Thoracic aorta (tissue), 2 donors: ENCODE measurements at regions not wholly inside any gene's neighbourhood (a gene's known extent, or its start where the extent isn't known, plus 50 kb on each side); places are given as distances from the start of the nearest gene placed in this dataset.
"Not testable (repeated sequence)": the region's sequence is repeated elsewhere in the genome, so short reads cannot be mapped to it uniquely, and the experiment has no call there.

Source experiments
- ATAC-seq: fragments of 150-250 bp; one replicate; pipeline ENCODE4 v1.8.0; 2017; ENCODE audit warnings: low read depth; ENCODE audit not compliant: insufficient number of reproducible peaks, low FRiP score
- DNase-seq: peaks from one replicate; pipeline ENCODE4 v3.0.0-alpha.2; 2020; ENCODE audit warnings: low spot score
- H3K27ac ChIP-seq, 2 donors: fragments of 200-600 bp; sonication (generic); 1 replicate in 1 of 2; 2 replicates in 1 of 2; pipeline ENCODE4 v1.5.1; 2016; ENCODE audit warnings: mild to moderate bottlenecking in 2 of 2, moderate library complexity in 2 of 2
- H3K27me3 ChIP-seq: fragments of 200-600 bp; sonication (generic); replicated peaks from 2 replicates; pipeline ENCODE4 v1.6.0; 2016; ENCODE audit warnings: mild to moderate bottlenecking; ENCODE audit not compliant: insufficient read depth
- H3K36me3 ChIP-seq: fragments of 200-600 bp; sonication (generic); one replicate; pipeline ENCODE4 v1.5.1; 2016
- H3K4me1 ChIP-seq, 2 donors: fragments of 200-600 bp; sonication (generic); 1 replicate in 1 of 2; 2 replicates in 1 of 2; pipeline versions ENCODE4 v1.5.1 to v1.6.0; 2016; ENCODE audit warnings: low read depth in 2 of 2, mild to moderate bottlenecking in 1 of 2; ENCODE audit not compliant: control insufficient read depth in 1 of 2
- H3K4me3 ChIP-seq: fragments of 200-600 bp; sonication (generic); 2 replicates; pipeline ENCODE4 v1.5.1; 2016; ENCODE audit warnings: mild to moderate bottlenecking
- H3K9me3 ChIP-seq: fragments of 200-600 bp; sonication (generic); 2 replicates; pipeline ENCODE4 v1.5.1; 2016
- TF ChIP-seq, protein P1 (sequence below): fragments of 200-600 bp; sonication (generic); IDR thresholded peaks from one replicate; pipeline ENCODE4 v1.5.1; 2019; ENCODE audit warnings: antibody characterized with exemption

DNA sequence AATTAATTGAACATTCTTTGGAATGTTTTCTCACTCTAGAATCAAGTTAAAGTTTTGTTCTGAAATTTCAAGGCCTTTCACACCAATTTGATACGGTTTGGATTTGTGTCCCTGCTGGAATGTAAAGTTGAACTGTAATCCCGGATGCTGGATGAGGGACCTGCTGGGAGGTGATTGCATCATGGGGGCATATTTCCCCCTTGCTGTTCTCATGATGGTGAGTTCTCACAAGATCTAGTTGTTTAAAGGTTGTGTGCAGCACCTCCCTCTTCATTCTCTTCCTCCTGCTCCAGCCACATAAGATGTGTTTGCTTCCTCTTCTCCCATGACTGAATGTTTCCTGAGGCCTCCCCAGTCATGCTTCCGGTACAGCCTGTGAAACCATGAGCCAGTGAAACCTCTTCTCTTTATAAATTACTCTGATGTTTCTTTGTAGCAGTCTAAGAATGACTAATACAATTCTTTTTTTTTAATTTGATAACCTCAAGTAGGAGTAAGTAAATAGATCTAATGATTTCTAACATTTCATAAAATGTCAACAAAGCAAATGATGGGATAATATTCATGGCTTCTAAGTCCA lies 144.2 kb upstream of the CDH7 start:
- H3K36me3 ChIP-seq, result no peaks in the 10 kb centered on the region
- TF ChIP-seq, protein P1, sequence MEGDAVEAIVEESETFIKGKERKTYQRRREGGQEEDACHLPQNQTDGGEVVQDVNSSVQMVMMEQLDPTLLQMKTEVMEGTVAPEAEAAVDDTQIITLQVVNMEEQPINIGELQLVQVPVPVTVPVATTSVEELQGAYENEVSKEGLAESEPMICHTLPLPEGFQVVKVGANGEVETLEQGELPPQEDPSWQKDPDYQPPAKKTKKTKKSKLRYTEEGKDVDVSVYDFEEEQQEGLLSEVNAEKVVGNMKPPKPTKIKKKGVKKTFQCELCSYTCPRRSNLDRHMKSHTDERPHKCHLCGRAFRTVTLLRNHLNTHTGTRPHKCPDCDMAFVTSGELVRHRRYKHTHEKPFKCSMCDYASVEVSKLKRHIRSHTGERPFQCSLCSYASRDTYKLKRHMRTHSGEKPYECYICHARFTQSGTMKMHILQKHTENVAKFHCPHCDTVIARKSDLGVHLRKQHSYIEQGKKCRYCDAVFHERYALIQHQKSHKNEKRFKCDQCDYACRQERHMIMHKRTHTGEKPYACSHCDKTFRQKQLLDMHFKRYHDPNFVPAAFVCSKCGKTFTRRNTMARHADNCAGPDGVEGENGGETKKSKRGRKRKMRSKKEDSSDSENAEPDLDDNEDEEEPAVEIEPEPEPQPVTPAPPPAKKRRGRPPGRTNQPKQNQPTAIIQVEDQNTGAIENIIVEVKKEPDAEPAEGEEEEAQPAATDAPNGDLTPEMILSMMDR, result no peak
- H3K27ac ChIP-seq, result no peak overlapping the region
- no peak for DNase-seq
- no peak for ATAC-seq
- no peaks in the 10 kb centered on the region for H3K4me1 ChIP-seq
- no peaks in the 10 kb centered on the region for H3K9me3 ChIP-seq
- H3K27me3 ChIP-seq, result no peaks in the 10 kb centered on the region
- no peak overlapping the region for H3K4me3 ChIP-seq

DNA sequence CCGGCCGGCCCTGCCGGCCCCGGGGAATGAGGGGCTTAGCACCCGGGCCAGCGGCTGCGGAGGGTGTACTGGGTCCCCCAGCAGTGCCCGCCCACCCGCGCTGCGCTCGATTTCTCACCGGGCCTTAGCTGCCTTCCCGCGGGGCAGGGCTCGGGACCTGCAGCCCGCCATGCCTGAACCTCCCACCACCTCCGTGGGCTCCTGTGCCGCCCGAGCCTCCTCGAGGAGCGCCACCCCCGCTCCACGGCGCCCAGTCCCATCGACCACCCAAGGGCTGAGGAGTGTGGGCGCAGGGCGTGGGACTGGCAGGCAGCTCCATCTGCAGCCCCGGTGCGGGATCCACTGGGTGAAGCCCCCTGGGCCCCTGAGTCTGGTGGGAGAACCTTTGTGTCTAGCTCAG lies 145.5 kb upstream of the CDH7 start:
- H3K4me3 ChIP-seq, DNase-seq, ATAC-seq, H3K9me3 ChIP-seq, H3K4me1 ChIP-seq, H3K27ac ChIP-seq, H3K27me3 ChIP-seq, H3K36me3 ChIP-seq: not testable (repeated sequence)

DNA sequence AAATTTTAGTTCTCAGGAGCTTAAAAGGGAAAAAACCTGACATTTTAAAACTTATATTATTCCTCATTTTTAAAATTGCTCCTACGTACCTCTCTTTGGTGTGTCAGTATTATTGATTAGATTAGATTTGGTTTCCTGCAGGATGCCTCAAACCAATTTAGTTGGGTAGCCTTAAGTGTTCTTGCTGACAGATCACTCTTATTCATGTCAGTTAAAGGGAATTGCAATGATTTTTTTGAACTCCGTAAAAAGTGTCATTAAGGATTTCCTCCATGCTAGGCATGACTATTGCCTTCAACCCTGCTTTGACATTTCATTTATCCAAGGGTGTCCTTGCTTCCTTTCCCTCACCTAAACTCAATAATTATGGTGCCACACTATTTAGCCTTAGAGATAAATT lies 149.0 kb upstream of the CDH7 start:
- Histone ChIP-seq H3K9me3 (no peaks in the 10 kb centered on the region), H3K36me3 (no peaks in the 10 kb centered on the region), H3K27me3 (no peaks in the 10 kb centered on the region), H3K4me1 (no peaks in the 10 kb centered on the region), H3K27ac (no peak overlapping the region), H3K4me3 (no peak overlapping the region)
- ATAC-seq (no peak), DNase-seq (no peak)
- TF ChIP-seq, protein P1, result no peak

- H3K9me3 ChIP-seq, result no peaks in the 10 kb centered on the region
- no peaks in the 10 kb centered on the region for H3K36me3 ChIP-seq
- no peak for ATAC-seq
- H3K4me3 ChIP-seq, result no peak overlapping the region
- H3K4me1 ChIP-seq, result no peaks in the 10 kb centered on the region
- no peak for DNase-seq
- TF ChIP-seq, protein P1, result no peak
- H3K27ac ChIP-seq, result no peak overlapping the region
- H3K27me3 ChIP-seq, result no peaks in the 10 kb centered on the region
These were observed 158.4 kb upstream of the CDH7 start for GRCh38 chr18:65592435-65592834.

DNA sequence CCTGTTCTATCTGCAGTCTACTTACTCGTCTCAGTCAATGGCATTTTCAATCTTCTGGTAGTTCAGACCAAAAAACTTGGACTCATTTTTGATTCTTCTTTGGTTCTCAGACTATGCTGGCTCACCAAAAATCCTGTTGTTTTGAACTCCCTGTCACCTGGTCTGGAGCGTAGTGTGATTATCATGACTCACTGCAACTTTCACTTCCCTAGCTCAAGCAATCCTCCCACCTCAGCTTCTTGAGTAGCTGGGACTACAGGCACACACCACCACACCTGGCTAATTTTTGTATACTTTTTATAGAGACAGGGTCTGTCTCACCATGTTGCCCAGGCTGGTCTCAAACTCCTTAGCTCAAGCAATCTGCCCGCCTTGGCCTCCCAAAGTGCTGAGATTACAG lies 163.3 kb upstream of the CDH7 start:
- Histone ChIP-seq H3K36me3 (no peaks in the 10 kb centered on the region), H3K27me3 (no peaks in the 10 kb centered on the region), H3K4me3 (no peak overlapping the region), H3K27ac (no peak overlapping the region), H3K9me3 (no peaks in the 10 kb centered on the region), H3K4me1 (no peaks in the 10 kb centered on the region)
- no peak for ATAC-seq
- TF ChIP-seq, protein P1, result no peak
- no peak for DNase-seq

DNA sequence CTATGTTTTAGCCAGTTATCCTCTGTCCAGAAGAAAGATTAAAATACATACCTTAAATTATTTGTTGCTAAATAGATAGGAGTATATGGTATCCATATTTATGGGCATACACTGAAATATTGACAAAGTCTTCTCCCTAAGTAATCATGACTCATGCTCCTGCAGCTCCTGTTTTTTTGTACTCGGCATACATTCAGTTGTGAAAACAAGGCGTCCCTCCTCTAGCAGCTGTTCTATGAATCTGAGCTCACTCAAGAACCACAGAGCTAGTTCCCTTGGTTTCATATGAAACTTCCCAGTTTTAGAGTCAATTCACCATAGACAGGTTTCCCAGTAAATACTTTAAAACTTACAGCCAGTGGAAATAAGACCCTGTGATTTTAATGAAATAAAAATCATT lies 168.7 kb upstream of the CDH7 start:
- not testable (repeated sequence) for DNase-seq, H3K4me3 ChIP-seq, H3K9me3 ChIP-seq, H3K4me1 ChIP-seq, ATAC-seq, H3K27me3 ChIP-seq, H3K27ac ChIP-seq, H3K36me3 ChIP-seq
